Gastrocnemius medialis (tissue), 4 donors: ENCODE measurements at regions not wholly inside any gene's neighbourhood (a gene's known extent, or its start where the extent isn't known, plus 50 kb on each side); places are given as distances from the start of the nearest gene placed in this dataset.
"Not testable (repeated sequence)": the region's sequence is repeated elsewhere in the genome, so short reads cannot be mapped to it uniquely, and the experiment has no call there.

Experiments
- POLR2A ChIP-seq, 2 donors: fragments of 450-650 bp; IDR thresholded peaks; one replicate each; pipeline ENCODE4 v1.6.1; 2017; ENCODE audit warnings: antibody characterized with exemption in 2 of 2, mild to moderate bottlenecking in 2 of 2, moderate library complexity in 2 of 2
- TF ChIP-seq, protein P1 (sequence below), 5 experiments: fragments of 450-650 bp in 3 of 5; fragments of 200-600 bp in 2 of 5; sonication (generic) in 2 of 5; IDR thresholded peaks in 4 of 5; conservative IDR thresholded peaks in 1 of 5; 1 replicate in 4 of 5; 2 replicates in 1 of 5; pipeline ENCODE4 v1.5.1; 2016 to 2019; ENCODE audit warnings: antibody characterized with exemption in 5 of 5, mild to moderate bottlenecking in 3 of 5, moderate library complexity in 3 of 5

DNA sequence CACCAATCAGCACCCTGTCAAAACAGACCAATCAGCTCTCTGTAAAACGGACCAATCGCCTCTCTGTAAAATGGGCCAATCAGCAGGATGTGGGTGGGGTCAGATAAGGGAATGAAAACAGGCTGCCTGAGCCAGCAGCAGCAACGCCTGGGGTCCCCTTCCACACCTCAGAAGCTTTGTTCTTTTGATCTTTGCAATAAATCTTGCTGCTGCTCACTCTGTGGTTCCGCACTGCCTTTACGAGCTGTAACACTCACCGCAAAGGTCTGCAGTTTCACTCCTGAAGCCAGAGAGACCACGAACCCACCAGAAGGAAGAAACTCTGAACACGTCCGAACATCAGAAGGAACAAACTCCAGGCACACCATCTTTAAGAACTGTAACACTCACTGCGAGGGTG lies 251.4 kb downstream of the ZIC4 start:
- TF ChIP-seq, protein P1, sequence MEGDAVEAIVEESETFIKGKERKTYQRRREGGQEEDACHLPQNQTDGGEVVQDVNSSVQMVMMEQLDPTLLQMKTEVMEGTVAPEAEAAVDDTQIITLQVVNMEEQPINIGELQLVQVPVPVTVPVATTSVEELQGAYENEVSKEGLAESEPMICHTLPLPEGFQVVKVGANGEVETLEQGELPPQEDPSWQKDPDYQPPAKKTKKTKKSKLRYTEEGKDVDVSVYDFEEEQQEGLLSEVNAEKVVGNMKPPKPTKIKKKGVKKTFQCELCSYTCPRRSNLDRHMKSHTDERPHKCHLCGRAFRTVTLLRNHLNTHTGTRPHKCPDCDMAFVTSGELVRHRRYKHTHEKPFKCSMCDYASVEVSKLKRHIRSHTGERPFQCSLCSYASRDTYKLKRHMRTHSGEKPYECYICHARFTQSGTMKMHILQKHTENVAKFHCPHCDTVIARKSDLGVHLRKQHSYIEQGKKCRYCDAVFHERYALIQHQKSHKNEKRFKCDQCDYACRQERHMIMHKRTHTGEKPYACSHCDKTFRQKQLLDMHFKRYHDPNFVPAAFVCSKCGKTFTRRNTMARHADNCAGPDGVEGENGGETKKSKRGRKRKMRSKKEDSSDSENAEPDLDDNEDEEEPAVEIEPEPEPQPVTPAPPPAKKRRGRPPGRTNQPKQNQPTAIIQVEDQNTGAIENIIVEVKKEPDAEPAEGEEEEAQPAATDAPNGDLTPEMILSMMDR (IDR thresholded peaks at IDR 0.05 in 4 of 5, conservative IDR thresholded peaks at IDR 0.05 in 1 of 5), result not testable (repeated sequence)
- TF ChIP-seq POLR2A (IDR thresholded peaks at IDR 0.05), result not testable (repeated sequence)
